ENCODE measurements at regions not wholly inside any gene's neighbourhood (a gene's known extent, or its start where the extent isn't known, plus 50 kb on each side); places are given as distances from the start of the nearest gene placed in this dataset.

DNA sequence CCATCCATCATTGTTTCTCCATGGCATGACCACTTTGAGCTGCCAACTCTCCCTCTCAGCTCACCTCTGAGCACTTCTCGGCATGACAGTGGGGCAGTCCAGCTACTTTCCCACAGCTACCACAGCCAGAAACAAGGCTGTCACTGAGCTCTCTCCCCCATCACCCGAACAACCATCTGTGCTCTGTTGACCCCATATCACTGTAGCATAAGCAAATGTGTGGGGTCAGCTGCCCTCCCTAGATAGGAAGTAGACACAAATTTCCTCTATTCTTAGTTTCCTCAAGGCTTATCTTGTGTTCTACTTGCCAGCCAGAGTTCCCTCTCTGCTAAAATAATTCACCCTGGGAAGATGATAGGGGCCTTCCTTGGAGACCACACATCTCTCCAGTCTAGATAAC is 82.6 kb upstream of the FUT8 start:
- TF ChIP-seq, protein P1, sequence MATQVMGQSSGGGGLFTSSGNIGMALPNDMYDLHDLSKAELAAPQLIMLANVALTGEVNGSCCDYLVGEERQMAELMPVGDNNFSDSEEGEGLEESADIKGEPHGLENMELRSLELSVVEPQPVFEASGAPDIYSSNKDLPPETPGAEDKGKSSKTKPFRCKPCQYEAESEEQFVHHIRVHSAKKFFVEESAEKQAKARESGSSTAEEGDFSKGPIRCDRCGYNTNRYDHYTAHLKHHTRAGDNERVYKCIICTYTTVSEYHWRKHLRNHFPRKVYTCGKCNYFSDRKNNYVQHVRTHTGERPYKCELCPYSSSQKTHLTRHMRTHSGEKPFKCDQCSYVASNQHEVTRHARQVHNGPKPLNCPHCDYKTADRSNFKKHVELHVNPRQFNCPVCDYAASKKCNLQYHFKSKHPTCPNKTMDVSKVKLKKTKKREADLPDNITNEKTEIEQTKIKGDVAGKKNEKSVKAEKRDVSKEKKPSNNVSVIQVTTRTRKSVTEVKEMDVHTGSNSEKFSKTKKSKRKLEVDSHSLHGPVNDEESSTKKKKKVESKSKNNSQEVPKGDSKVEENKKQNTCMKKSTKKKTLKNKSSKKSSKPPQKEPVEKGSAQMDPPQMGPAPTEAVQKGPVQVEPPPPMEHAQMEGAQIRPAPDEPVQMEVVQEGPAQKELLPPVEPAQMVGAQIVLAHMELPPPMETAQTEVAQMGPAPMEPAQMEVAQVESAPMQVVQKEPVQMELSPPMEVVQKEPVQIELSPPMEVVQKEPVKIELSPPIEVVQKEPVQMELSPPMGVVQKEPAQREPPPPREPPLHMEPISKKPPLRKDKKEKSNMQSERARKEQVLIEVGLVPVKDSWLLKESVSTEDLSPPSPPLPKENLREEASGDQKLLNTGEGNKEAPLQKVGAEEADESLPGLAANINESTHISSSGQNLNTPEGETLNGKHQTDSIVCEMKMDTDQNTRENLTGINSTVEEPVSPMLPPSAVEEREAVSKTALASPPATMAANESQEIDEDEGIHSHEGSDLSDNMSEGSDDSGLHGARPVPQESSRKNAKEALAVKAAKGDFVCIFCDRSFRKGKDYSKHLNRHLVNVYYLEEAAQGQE (IDR thresholded peaks at IDR 0.05; ENCODE audit: insufficient read depth in 1 of 2, low read depth in 2 of 2, low read length in 2 of 2) = no peak
- no peak for TF ChIP-seq POLR2AphosphoS5 (IDR thresholded peaks at IDR 0.05; ENCODE audit: low read depth, low read length)
- no peak for TF ChIP-seq SIN3A (IDR thresholded peaks at IDR 0.05; ENCODE audit: borderline replicate concordance, insufficient read depth, low read length)
- no peak for TF ChIP-seq TAF1 (IDR thresholded peaks at IDR 0.05; ENCODE audit: borderline replicate concordance, insufficient read depth, low read length)

DNA sequence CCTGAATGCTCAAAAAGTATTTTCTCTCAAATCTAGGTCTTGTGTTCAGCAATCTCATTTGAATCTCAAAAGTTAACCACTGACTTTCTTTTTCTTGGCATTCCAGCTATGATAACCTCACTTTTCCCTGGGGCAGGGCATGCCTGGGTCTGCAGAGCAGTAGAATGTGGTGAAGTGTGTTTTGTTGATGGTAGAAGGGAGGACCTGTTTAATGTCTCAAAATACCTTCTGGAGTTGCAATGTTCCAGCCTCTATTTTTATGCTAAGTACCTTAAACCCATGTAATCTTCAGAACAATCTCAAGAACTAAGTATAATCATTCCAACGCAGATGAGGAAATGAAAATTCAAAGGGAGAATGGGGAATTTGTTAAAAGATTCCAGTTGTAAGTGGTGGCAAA is 82.1 kb upstream of the FUT8 start:
- TF ChIP-seq FOXP2 (optimal IDR thresholded peaks at IDR 0.05; ENCODE audit: borderline replicate concordance, extremely low read depth, extremely low read length, insufficient read depth) (no peak), SIN3A (IDR thresholded peaks at IDR 0.05; ENCODE audit: borderline replicate concordance, insufficient read depth, low read length) (no peak), TAF1 (IDR thresholded peaks at IDR 0.05; ENCODE audit: borderline replicate concordance, insufficient read depth, low read length) (no peak), POLR2AphosphoS5 (IDR thresholded peaks at IDR 0.05; ENCODE audit: low read depth, low read length) (no peak)
- TF ChIP-seq, protein P1 (IDR thresholded peaks at IDR 0.05; ENCODE audit: insufficient read depth in 1 of 2, low read depth in 2 of 2, low read length in 2 of 2) = no peak

DNA sequence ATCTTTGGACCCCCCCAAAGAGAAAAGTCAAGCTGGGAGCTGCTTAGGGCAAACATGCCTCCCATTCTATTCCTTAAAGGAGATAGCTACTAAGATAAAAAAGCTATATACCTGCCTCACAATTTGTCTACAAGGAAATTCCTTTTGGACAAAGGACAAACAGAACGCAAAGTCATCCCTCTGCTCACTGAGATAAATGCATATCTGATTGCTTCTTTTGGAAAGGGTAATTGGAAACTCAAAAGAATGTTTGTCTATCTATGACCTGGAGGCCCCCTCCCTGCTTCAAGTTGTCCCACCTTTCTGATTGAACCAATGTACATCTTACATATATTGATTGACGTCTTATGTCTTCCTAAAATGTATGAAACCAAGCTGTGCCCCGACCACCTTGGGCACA is 80.9 kb upstream of the FUT8 start:
- TF ChIP-seq FOXP2 (optimal IDR thresholded peaks at IDR 0.05; ENCODE audit: borderline replicate concordance, extremely low read depth, extremely low read length, insufficient read depth) = no peak
- TF ChIP-seq TAF1 (IDR thresholded peaks at IDR 0.05; ENCODE audit: borderline replicate concordance, insufficient read depth, low read length) = no peak
- TF ChIP-seq POLR2AphosphoS5 (IDR thresholded peaks at IDR 0.05; ENCODE audit: low read depth, low read length) = no peak
- TF ChIP-seq SIN3A (IDR thresholded peaks at IDR 0.05; ENCODE audit: borderline replicate concordance, insufficient read depth, low read length) = no peak

DNA sequence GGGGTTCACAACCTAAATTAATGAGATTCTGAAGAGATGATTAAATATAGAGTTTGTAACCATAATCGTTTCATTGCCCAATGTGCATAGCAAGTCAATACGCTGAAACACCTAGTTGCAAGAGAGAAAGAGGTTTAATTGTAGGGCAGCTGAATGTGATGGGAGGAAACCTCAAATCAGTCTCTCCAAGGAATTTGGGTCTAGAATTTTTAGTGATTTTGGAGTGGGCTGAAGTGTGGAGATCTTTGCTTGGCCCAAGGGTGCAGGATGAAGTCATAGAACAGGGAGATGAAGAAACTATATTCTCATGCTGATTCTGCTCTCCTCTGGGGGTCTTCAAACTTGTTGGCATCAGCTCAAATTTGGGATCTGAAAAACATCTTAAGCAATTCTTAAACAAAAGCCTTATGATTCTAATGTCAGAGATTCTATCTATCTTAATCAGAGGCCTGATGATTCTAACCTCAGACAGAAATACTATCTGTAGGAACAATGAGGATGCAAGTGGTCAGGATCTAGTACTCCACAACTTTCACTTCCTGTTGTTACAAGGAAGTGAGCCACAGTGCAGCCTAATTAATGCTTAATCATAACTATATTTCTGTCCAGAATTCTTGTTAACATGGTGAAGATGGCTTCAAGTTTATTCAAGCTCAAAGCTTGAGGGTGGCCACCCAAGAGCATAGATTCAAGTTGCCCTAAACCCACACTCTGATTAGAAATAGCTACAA is 80.2 kb upstream of the FUT8 start:
- no peak for TF ChIP-seq TAF1 (IDR thresholded peaks at IDR 0.05; ENCODE audit: borderline replicate concordance, insufficient read depth, low read length)
- TF ChIP-seq SIN3A (IDR thresholded peaks at IDR 0.05; ENCODE audit: borderline replicate concordance, insufficient read depth, low read length) = no peak
- TF ChIP-seq, protein P1 (IDR thresholded peaks at IDR 0.05; ENCODE audit: insufficient read depth in 1 of 2, low read depth in 2 of 2, low read length in 2 of 2) = no peak
- no peak for TF ChIP-seq POLR2AphosphoS5 (IDR thresholded peaks at IDR 0.05; ENCODE audit: low read depth, low read length)
- TF ChIP-seq FOXP2 (optimal IDR thresholded peaks at IDR 0.05; ENCODE audit: borderline replicate concordance, extremely low read depth, extremely low read length, insufficient read depth) = no peak

DNA sequence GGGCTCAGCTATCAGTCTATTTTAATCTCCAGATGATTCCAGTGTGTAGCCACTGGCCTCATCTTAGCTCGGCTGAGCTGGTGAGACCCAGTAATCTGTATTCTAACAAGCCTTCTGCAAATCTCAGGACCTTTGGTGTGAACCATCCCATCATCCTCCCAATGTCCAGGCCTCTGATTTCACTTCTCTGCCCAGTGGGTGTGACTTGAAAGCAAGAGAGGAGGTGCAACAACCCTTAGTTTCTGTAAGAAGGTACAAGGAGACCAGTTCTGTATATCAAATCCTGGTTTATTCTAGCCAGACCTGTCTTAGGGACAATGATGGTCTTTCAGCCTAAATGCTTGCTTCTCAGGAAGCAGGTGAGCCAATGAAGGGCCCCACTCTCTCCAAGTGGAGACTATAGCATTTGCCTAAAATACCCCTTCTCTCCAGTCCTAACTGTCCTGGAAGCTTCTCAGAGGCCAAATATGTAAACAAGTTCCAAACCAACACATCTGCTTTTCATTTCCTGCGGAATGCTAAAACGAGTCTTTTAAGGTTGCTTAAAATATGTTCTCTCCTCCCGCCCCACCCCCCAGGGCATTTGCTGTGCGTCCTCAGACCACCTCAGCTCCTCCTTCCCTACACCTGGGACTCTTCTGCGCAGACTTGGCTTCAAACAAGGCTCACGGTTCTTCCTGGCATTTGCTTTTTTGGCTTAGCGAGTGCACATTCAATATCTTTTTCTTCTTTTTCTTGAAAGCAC is 78.4 kb upstream of the FUT8 start:
- TF ChIP-seq SIN3A (IDR thresholded peaks at IDR 0.05; ENCODE audit: borderline replicate concordance, insufficient read depth, low read length) = no peak
- no peak for TF ChIP-seq FOXP2 (optimal IDR thresholded peaks at IDR 0.05; ENCODE audit: borderline replicate concordance, extremely low read depth, extremely low read length, insufficient read depth)
- TF ChIP-seq, protein P1 (IDR thresholded peaks at IDR 0.05; ENCODE audit: insufficient read depth in 1 of 2, low read depth in 2 of 2, low read length in 2 of 2) = no peak
- TF ChIP-seq POLR2AphosphoS5 (IDR thresholded peaks at IDR 0.05; ENCODE audit: low read depth, low read length) = no peak
- no peak for TF ChIP-seq TAF1 (IDR thresholded peaks at IDR 0.05; ENCODE audit: borderline replicate concordance, insufficient read depth, low read length)
